ENCODE measurements at regions not wholly inside any gene's neighbourhood (a gene's known extent, or its start where the extent isn't known, plus 50 kb on each side); places are given as distances from the start of the nearest gene placed in this dataset.

DNA sequence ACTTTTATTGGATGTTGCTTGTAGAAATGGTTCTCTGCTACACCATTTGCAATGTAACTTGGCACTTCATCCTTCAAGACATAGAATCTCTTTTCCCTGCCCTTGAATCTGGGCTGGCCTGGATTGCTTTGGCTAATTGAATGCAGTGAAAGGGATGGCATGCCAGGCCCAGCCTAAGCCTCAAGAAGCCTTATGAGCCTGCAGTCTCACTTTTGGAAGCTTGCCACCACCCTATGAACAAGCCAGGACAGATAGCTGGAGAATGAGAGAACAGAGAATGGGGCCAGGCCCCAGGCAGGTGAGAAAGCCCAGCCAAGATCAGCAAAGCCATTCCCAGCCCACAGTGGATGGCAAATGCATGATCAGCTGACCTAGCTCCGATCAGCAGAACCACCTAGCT is 117.0 kb upstream of the ADRA1D start:
- Mint-ChIP-seq H3K27me3 (peaks cover 4% of the 10 kb centered on the region), H3K27ac (no peak overlapping the region), H3K4me1 (peaks cover 9 to 21% (median 15%) of the 10 kb centered on the region in 4 donors), H3K4me3 (no peak overlapping the region), H3K9me3 (peaks cover 0 to 5% (median 0%) of the 10 kb centered on the region in 7 donors), H3K36me3 (no peaks in the 10 kb centered on the region)
- no peak for DNase-seq
- Histone ChIP-seq H3K9me3 (ENCODE audit: control insufficient read depth in 2 of 2, low read length in 2 of 2) (no peaks in the 10 kb centered on the region), H3K27me3 (ENCODE audit: control insufficient read depth, insufficient read depth, low read length) (no peaks in the 10 kb centered on the region), H3K27ac (ENCODE audit: insufficient read depth, low read length, poor library complexity, severe bottlenecking) (no peak overlapping the region), H3K4me1 (ENCODE audit: control insufficient read depth, insufficient read depth, low read length, poor library complexity, severe bottlenecking) (peaks cover 10% of the 10 kb centered on the region), H3K4me3 (ENCODE audit: low read depth, low read length) (no peak overlapping the region), H3K36me3 (ENCODE audit: control insufficient read depth, insufficient read depth, low read length) (no peaks in the 10 kb centered on the region)
- no peak for ATAC-seq (ENCODE audit: low read depth in 2 of 2)

DNA sequence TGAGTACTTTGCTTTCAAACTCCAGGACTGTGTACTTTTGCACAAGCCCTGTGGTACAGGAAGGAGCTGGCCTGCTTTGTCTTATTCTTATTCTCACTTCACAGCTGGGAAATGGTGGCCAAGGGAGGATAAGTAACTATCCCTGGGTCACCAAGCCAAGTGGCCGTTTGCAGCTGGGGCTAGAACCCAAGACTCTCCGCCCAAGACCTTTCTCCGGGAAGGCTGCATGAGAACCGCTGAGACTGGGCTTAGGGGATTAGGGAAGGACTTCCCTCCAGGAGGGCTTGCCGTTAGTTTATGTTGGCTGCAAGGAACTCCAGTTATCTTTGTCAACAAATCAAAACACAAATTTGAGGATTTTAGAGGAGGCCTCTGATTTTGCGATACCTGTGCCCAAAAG is 109.5 kb upstream of the ADRA1D start:
- Mint-ChIP-seq H3K27ac (no peak overlapping the region), H3K9me3 (peaks cover 0 to 5% (median under 1%) of the 10 kb centered on the region in 7 donors), H3K4me3 (no peak overlapping the region), H3K36me3 (no peaks in the 10 kb centered on the region), H3K4me1 (no peaks in the 10 kb centered on the region), H3K27me3 (peaks cover 35% of the 10 kb centered on the region)
- H3K4me1 ChIP-seq (ENCODE audit: control insufficient read depth, insufficient read depth, low read length, poor library complexity, severe bottlenecking), result no peaks in the 10 kb centered on the region
- H3K27me3 ChIP-seq (ENCODE audit: control insufficient read depth, insufficient read depth, low read length), result peaks cover 6% of the 10 kb centered on the region
- ATAC-seq (ENCODE audit: low read depth in 2 of 2) (no peak), DNase-seq (no peak)
- H3K4me3 ChIP-seq (ENCODE audit: low read depth, low read length), result no peak overlapping the region
- no peaks in the 10 kb centered on the region for H3K9me3 ChIP-seq (ENCODE audit: control insufficient read depth in 2 of 2, low read length in 2 of 2)
- no peaks in the 10 kb centered on the region for H3K36me3 ChIP-seq (ENCODE audit: control insufficient read depth, insufficient read depth, low read length)
- H3K27ac ChIP-seq (ENCODE audit: insufficient read depth, low read length, poor library complexity, severe bottlenecking), result no peak overlapping the region

DNA sequence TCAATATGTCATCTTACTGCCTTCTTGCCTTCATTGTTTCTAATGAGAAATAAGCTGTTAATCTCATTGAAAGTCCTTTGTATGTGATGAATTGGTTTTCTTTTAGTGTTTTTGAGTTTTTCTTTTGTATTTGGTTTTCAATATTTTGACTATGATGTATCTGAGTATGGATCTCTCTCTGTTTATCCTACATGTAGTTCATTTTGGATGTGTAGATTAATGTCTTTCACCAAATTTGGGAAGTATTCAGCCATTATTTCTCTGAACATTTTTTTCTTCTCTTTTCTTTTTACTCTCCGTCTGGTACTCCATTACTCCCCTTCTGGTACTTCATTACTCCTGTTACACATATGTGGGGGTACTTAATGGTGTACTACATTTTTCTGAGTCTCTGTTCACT is 103.3 kb upstream of the ADRA1D start:
- H3K27me3 ChIP-seq (ENCODE audit: control insufficient read depth, insufficient read depth, low read length), result peaks cover 14% of the 10 kb centered on the region
- no peak overlapping the region for H3K27ac ChIP-seq (ENCODE audit: insufficient read depth, low read length, poor library complexity, severe bottlenecking)
- Mint-ChIP-seq H3K27ac (no peak overlapping the region), H3K27me3 (peaks cover 46% of the 10 kb centered on the region), H3K4me1 (no peaks in the 10 kb centered on the region), H3K36me3 (no peaks in the 10 kb centered on the region), H3K4me3 (no peak overlapping the region), H3K9me3 (peaks cover 0 to 12% (median 7%) of the 10 kb centered on the region in 7 donors)
- ATAC-seq (ENCODE audit: low read depth in 2 of 2) (no peak), DNase-seq (no peak)
- H3K36me3 ChIP-seq (ENCODE audit: control insufficient read depth, insufficient read depth, low read length), result no peaks in the 10 kb centered on the region
- no peak overlapping the region for H3K4me3 ChIP-seq (ENCODE audit: low read depth, low read length)
- H3K9me3 ChIP-seq (ENCODE audit: control insufficient read depth in 2 of 2, low read length in 2 of 2), result peaks cover 0 to 3% of the 10 kb centered on the region in 2 experiments
- H3K4me1 ChIP-seq (ENCODE audit: control insufficient read depth, insufficient read depth, low read length, poor library complexity, severe bottlenecking), result no peaks in the 10 kb centered on the region

DNA sequence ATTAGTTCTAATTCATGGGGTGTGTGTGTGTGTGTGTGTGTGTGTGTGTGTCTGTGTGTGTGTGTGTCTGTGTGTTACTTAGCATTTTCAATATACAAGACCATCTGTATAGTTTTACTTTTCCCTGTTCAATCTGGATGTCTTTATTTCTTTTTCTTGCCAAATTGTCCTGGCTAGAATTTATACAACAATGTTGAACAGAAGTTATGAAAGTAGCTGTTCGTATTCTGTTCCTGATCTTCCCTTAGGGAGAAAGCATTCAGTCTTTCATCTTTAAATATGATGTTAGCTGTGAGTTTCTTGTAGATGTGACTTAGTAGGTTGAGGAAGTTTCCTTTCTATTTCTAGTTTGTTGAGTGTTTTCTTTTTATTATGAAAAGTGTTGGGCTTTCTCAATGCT is 101.0 kb upstream of the ADRA1D start:
- Histone ChIP-seq H3K4me1 (ENCODE audit: control insufficient read depth, insufficient read depth, low read length, poor library complexity, severe bottlenecking) (no peaks in the 10 kb centered on the region), H3K36me3 (ENCODE audit: control insufficient read depth, insufficient read depth, low read length) (no peaks in the 10 kb centered on the region), H3K27me3 (ENCODE audit: control insufficient read depth, insufficient read depth, low read length) (peaks cover 16% of the 10 kb centered on the region), H3K4me3 (ENCODE audit: low read depth, low read length) (no peak overlapping the region), H3K27ac (ENCODE audit: insufficient read depth, low read length, poor library complexity, severe bottlenecking) (no peak overlapping the region), H3K9me3 (ENCODE audit: control insufficient read depth in 2 of 2, low read length in 2 of 2) (peaks cover 0 to 3% of the 10 kb centered on the region in 2 experiments)
- no peaks in the 10 kb centered on the region for H3K36me3 Mint-ChIP-seq
- no peak overlapping the region for H3K4me3 Mint-ChIP-seq
- ATAC-seq (ENCODE audit: low read depth in 2 of 2), result no peak
- peaks cover 0 to 10% (median 7%) of the 10 kb centered on the region in 7 donors for H3K9me3 Mint-ChIP-seq
- peaks cover 41% of the 10 kb centered on the region for H3K27me3 Mint-ChIP-seq
- H3K27ac Mint-ChIP-seq, result no peak overlapping the region
- DNase-seq, result no peak
- no peaks in the 10 kb centered on the region for H3K4me1 Mint-ChIP-seq

DNA sequence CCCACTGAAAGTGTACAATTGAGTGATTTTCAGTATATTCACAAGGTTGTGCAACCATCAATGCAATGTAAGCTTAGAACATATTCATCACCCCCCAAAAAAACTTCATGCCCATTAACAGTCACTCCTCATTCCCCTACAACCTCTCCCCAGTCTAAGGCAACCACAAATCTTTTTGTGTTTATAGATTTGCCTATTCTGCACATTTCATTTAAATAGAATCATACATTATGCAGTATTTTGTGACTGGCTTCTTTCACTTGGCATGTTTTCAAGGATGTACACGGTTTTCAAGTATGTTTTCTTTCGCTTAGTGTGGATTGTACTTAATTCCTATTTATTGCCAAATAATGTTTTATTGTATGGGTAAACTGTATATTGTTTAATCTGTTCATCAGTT is 95.6 kb upstream of the ADRA1D start:
- H3K4me1 Mint-ChIP-seq, result no peaks in the 10 kb centered on the region
- peaks cover 53% of the 10 kb centered on the region for H3K27me3 Mint-ChIP-seq
- H3K27me3 ChIP-seq (ENCODE audit: control insufficient read depth, insufficient read depth, low read length), result peaks cover 9% of the 10 kb centered on the region
- ATAC-seq (ENCODE audit: low read depth in 2 of 2) (no peak), DNase-seq (no peak)
- H3K4me1 ChIP-seq (ENCODE audit: control insufficient read depth, insufficient read depth, low read length, poor library complexity, severe bottlenecking), result no peaks in the 10 kb centered on the region
- H3K4me3 Mint-ChIP-seq, result no peak overlapping the region
- no peaks in the 10 kb centered on the region for H3K9me3 ChIP-seq (ENCODE audit: control insufficient read depth in 2 of 2, low read length in 2 of 2)
- H3K27ac ChIP-seq (ENCODE audit: insufficient read depth, low read length, poor library complexity, severe bottlenecking), result no peak overlapping the region
- no peak overlapping the region for H3K4me3 ChIP-seq (ENCODE audit: low read depth, low read length)
- H3K27ac Mint-ChIP-seq, result peak overlapping the region in 1 of 3 donors; percentile 35
- H3K36me3 ChIP-seq (ENCODE audit: control insufficient read depth, insufficient read depth, low read length), result no peaks in the 10 kb centered on the region
- H3K36me3 Mint-ChIP-seq, result no peaks in the 10 kb centered on the region
- peaks cover 0 to 8% (median 0%) of the 10 kb centered on the region in 7 donors for H3K9me3 Mint-ChIP-seq

DNA sequence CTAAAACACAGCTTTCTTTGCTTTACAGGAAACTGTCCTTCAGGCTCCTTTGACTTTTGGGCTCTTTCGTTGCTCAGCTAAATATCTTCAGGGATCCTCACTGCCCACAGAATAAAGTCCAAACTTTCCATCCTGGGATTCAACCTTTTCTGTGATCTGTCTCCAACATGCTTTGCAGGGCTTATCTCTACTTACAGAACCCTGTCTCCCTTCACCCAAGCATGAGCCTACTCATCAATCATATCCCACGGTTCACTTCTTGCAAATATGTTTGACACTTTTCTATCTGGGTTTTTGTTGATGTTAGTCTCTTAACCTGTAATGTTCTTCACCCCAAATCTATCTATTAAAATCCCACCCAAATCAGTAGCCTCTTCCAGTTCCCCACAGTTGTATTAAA is 93.5 kb upstream of the ADRA1D start:
- peaks cover 44% of the 10 kb centered on the region for H3K27me3 Mint-ChIP-seq

DNA sequence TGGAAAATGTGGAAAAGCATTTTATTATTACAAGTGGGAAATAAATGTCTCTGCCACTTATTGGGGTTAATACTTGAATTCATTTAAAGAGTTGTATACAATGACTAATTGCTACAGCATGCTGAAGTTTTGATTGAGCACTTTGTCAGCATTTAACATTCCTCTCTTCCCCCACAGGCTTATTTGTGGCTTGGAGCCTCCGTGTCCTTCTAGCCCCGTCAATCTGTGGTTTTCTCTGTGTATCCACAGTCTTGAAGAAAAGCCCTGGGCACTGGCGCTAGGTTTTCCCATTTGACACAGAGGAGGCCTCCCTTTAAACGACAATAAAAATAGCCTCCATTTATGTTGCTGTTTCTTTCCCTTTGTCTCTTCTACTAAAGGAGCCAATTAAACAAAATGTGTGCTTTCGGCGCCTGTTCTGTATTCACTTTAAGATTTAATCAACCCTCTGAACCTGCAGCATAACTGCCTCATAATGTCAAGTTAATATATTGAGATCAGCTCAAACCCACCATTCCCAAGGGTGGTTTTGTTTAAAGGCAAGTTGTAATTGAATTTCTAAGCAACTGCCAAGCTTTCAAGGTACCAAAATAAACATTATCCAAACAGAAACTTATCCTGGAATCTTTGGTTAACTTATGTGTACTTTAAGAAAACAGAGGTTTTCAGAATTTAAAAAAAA is 92.9 kb upstream of the ADRA1D start:
- H3K27ac Mint-ChIP-seq, result no peak overlapping the region
- peak overlapping the region in 1 of 4 donors; percentile 17 for H3K4me3 Mint-ChIP-seq
- no peak overlapping the region for H3K27ac ChIP-seq (ENCODE audit: insufficient read depth, low read length, poor library complexity, severe bottlenecking)
- no peak for DNase-seq
- ATAC-seq (ENCODE audit: low read depth in 2 of 2), result no peak
- H3K36me3 ChIP-seq (ENCODE audit: control insufficient read depth, insufficient read depth, low read length), result no peaks in the 10 kb centered on the region
- no peaks in the 10 kb centered on the region for H3K4me1 Mint-ChIP-seq
- H3K27me3 Mint-ChIP-seq, result peaks cover 40% of the 10 kb centered on the region
- H3K9me3 Mint-ChIP-seq, result peaks cover 0 to 6% (median 0%) of the 10 kb centered on the region in 7 donors
- H3K4me1 ChIP-seq (ENCODE audit: control insufficient read depth, insufficient read depth, low read length, poor library complexity, severe bottlenecking), result no peaks in the 10 kb centered on the region
- no peak overlapping the region for H3K4me3 ChIP-seq (ENCODE audit: low read depth, low read length)
- H3K36me3 Mint-ChIP-seq, result no peaks in the 10 kb centered on the region
- H3K27me3 ChIP-seq (ENCODE audit: control insufficient read depth, insufficient read depth, low read length), result peaks cover 15% of the 10 kb centered on the region
- H3K9me3 ChIP-seq (ENCODE audit: control insufficient read depth in 2 of 2, low read length in 2 of 2), result no peaks in the 10 kb centered on the region

More for the DNA sequence above, 93.5 kb upstream of the ADRA1D start:
- H3K4me1 Mint-ChIP-seq, result no peaks in the 10 kb centered on the region
- H3K4me3 ChIP-seq (ENCODE audit: low read depth, low read length), result no peak overlapping the region
- peaks cover 0 to 6% (median 0%) of the 10 kb centered on the region in 7 donors for H3K9me3 Mint-ChIP-seq
- no peaks in the 10 kb centered on the region for H3K36me3 Mint-ChIP-seq
- ATAC-seq (ENCODE audit: low read depth in 2 of 2) (no peak), DNase-seq (no peak)
- no peaks in the 10 kb centered on the region for H3K36me3 ChIP-seq (ENCODE audit: control insufficient read depth, insufficient read depth, low read length)
- H3K4me1 ChIP-seq (ENCODE audit: control insufficient read depth, insufficient read depth, low read length, poor library complexity, severe bottlenecking), result no peaks in the 10 kb centered on the region
- H3K27me3 ChIP-seq (ENCODE audit: control insufficient read depth, insufficient read depth, low read length), result peaks cover 13% of the 10 kb centered on the region
- H3K4me3 Mint-ChIP-seq, result no peak overlapping the region
- H3K27ac Mint-ChIP-seq, result no peak overlapping the region
- no peak overlapping the region for H3K27ac ChIP-seq (ENCODE audit: insufficient read depth, low read length, poor library complexity, severe bottlenecking)
- no peaks in the 10 kb centered on the region for H3K9me3 ChIP-seq (ENCODE audit: control insufficient read depth in 2 of 2, low read length in 2 of 2)

DNA sequence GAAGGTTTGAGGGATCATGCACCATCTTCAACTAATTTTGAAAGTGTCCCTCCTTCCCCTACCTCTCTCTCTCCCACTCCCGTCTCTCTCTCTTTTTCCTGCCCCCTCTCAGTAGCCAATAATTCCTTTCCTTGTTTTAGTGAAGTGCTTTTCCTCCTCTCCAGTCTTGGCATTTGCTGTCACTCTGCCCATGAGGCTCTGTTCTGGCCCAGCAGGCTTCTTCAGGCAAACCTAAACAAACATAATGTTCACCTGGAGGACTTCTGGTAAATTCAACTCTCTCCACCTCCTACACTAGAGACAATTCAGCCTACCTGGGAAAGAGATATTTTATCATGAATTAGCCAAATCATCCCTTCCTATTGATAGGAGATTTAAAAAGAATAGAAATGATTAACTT is 86.6 kb upstream of the ADRA1D start:
- Mint-ChIP-seq H3K9me3 (peaks cover 0 to 4% (median 0%) of the 10 kb centered on the region in 7 donors), H3K27me3 (peaks cover 27% of the 10 kb centered on the region), H3K4me3 (no peak overlapping the region), H3K27ac (no peak overlapping the region), H3K36me3 (no peaks in the 10 kb centered on the region), H3K4me1 (no peaks in the 10 kb centered on the region)
- no peaks in the 10 kb centered on the region for H3K9me3 ChIP-seq (ENCODE audit: control insufficient read depth in 2 of 2, low read length in 2 of 2)
- no peak overlapping the region for H3K27ac ChIP-seq (ENCODE audit: insufficient read depth, low read length, poor library complexity, severe bottlenecking)
- peaks cover 9% of the 10 kb centered on the region for H3K27me3 ChIP-seq (ENCODE audit: control insufficient read depth, insufficient read depth, low read length)
- ATAC-seq (ENCODE audit: low read depth in 2 of 2) (no peak), DNase-seq (no peak)
- no peaks in the 10 kb centered on the region for H3K4me1 ChIP-seq (ENCODE audit: control insufficient read depth, insufficient read depth, low read length, poor library complexity, severe bottlenecking)
- H3K4me3 ChIP-seq (ENCODE audit: low read depth, low read length), result no peak overlapping the region
- no peaks in the 10 kb centered on the region for H3K36me3 ChIP-seq (ENCODE audit: control insufficient read depth, insufficient read depth, low read length)
